DMS79 treated with DMSO at 0.1 percent for 48 hours (cell line): ENCODE measurements at regions not wholly inside any gene's neighbourhood (a gene's known extent, or its start where the extent isn't known, plus 50 kb on each side); places are given as distances from the start of the nearest gene placed in this dataset.
"Not testable (repeated sequence)": the region's sequence is repeated elsewhere in the genome, so short reads cannot be mapped to it uniquely, and the experiment has no call there.

Experiments
- DNase-seq: peaks from one replicate; lab custom pipeline; 2025; lab: John Stamatoyannopoulos, UW

- DNase-seq: not testable (repeated sequence)
These were observed 150.6 kb upstream of the ANKFN1 start for GRCh38 chr17:56002656-56003055.

- DNase-seq: no peak
These were observed 143.3 kb upstream of the ANKFN1 start for GRCh38 chr17:56009795-56010651.

GRCh38 chr17:56011406-56012131 is 141.7 kb upstream of the ANKFN1 start:
- DNase-seq: no peak

- DNase-seq: no peak
These were observed 135.1 kb upstream of the ANKFN1 start for GRCh38 chr17:56018211-56018610.

GRCh38 chr17:56020369-56020768 is 132.9 kb upstream of the ANKFN1 start:
- no peak for DNase-seq

- DNase-seq: no peak
These were observed 131.5 kb upstream of the ANKFN1 start for GRCh38 chr17:56021681-56022190.

GRCh38 chr17:56023851-56024250 is 129.4 kb upstream of the ANKFN1 start:
- DNase-seq: no peak

- no peak for DNase-seq
These were observed 126.4 kb upstream of the ANKFN1 start for GRCh38 chr17:56026915-56027314.

GRCh38 chr17:56028837-56029236 is 124.4 kb upstream of the ANKFN1 start:
- DNase-seq: no peak

GRCh38 chr17:56030009-56030624 is 123.2 kb upstream of the ANKFN1 start:
- no peak for DNase-seq

GRCh38 chr17:56031636-56032035 is 121.6 kb upstream of the ANKFN1 start:
- DNase-seq: no peak

- DNase-seq: no peak
These were observed 119.1 kb upstream of the ANKFN1 start for GRCh38 chr17:56034197-56034635.

- DNase-seq: no peak
These were observed 115.1 kb upstream of the ANKFN1 start for GRCh38 chr17:56038131-56038530.

GRCh38 chr17:56045872-56046271 is 107.4 kb upstream of the ANKFN1 start:
- no peak for DNase-seq

- peak; percentile 73 for DNase-seq
These were observed 105.9 kb upstream of the ANKFN1 start for GRCh38 chr17:56047331-56047730.

- DNase-seq: no peak
These were observed 95.4 kb upstream of the ANKFN1 start for GRCh38 chr17:56057869-56058268.

- no peak for DNase-seq
These were observed 88.8 kb upstream of the ANKFN1 start for GRCh38 chr17:56064506-56064905.

GRCh38 chr17:56074361-56074890 is 78.8 kb upstream of the ANKFN1 start:
- DNase-seq: no peak

- no peak for DNase-seq
These were observed 76.3 kb upstream of the ANKFN1 start for GRCh38 chr17:56076980-56077379.

- peak; percentile 4 for DNase-seq
These were observed 69.8 kb upstream of the ANKFN1 start for GRCh38 chr17:56083475-56083874.

- no peak for DNase-seq
These were observed 67.6 kb upstream of the ANKFN1 start for GRCh38 chr17:56085576-56086267.

GRCh38 chr17:56087199-56087598 is 66.1 kb upstream of the ANKFN1 start:
- no peak for DNase-seq
